Stimulated activated CD8-positive, alpha-beta memory T cell treated with anti-CD3 and anti-CD28 coated beads, Interleukin-7, amount 100 ng/mL, for 24 hours (primary cell): ENCODE measurements at regions not wholly inside any gene's neighbourhood (a gene's known extent, or its start where the extent isn't known, plus 50 kb on each side); places are given as distances from the start of the nearest gene placed in this dataset.
"Not testable (repeated sequence)": the region's sequence is repeated elsewhere in the genome, so short reads cannot be mapped to it uniquely, and the experiment has no call there.

Source experiments
- DNase-seq: peaks from one replicate; pipeline ENCODE4 v3.0.0-alpha.2; 2020; ENCODE audit warnings: low read depth

- no peak for DNase-seq
Measured at GRCh38 chr10:4635883-4636282, 190.1 kb upstream of the AKR1E2 start.

DNA sequence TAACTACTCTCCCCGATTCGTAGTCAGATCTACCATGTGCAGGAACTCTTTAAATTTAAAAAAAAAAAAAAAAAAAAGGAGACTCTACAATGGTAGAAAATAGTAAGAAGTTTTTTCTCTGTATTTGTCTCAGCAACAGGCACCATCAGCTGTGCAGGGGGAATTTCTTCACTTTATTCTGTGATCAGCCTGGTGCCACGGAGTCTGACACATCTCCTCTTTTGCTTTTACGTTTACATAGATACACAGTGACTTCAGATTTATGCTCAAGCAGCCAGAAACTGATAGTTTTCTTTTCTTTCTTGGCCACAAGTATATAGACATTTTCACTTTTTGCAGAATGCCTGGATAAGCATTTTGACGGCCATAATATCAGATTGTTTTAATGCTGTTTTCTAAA, 190.6 kb upstream of the AKR1E2 start:
- DNase-seq = no peak

- no peak for DNase-seq
Measured at GRCh38 chr10:4633776-4634175, 192.2 kb upstream of the AKR1E2 start.

GRCh38 chr10:4633186-4633585, 192.8 kb upstream of the AKR1E2 start:
- no peak for DNase-seq

- no peak for DNase-seq
Measured at GRCh38 chr10:4632757-4633156, 193.2 kb upstream of the AKR1E2 start.

DNA sequence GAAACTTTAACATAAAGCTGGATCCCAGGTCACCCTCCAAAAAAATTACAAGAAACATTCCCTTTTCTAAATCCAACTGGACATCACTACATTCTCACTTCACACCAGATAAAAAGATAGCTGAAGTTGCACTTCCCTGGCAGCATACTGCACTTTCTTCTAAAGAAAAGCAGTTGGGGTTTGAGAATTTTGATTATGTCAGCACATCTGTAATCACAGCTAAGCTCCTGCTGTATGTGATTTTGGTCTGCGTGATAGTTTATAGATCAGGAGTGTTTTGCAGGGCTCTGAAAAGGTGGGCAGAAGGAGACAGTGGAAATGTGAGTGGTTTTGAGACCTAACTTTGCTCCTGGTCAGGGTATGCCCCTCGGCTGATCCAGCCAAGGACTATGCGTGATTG, 199.1 kb upstream of the AKR1E2 start:
- DNase-seq = no peak

- DNase-seq = no peak
Measured at GRCh38 chr10:4623757-4624420, 202.1 kb upstream of the AKR1E2 start.

GRCh38 chr10:4623200-4623599, 202.8 kb upstream of the AKR1E2 start:
- no peak for DNase-seq

DNA sequence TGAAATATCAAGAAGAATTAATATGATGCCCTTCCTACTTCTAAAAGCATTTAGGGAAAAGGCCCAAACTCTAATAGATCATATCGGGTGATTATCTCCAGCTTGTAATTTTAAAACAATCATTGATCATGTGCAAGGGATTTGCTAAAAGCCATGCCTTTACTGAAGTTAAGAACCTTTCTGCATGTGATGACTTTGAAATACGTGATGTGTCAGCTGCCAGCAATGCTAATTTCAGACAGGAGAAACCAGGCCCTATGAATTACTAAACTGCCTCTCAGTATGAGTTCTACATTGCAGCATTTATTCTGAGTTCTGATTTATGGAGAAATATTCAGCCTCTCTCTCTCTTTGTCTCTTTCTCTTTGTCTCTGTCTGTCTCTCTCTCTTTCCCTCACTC, 203.6 kb upstream of the AKR1E2 start:
- DNase-seq = no peak

DNA sequence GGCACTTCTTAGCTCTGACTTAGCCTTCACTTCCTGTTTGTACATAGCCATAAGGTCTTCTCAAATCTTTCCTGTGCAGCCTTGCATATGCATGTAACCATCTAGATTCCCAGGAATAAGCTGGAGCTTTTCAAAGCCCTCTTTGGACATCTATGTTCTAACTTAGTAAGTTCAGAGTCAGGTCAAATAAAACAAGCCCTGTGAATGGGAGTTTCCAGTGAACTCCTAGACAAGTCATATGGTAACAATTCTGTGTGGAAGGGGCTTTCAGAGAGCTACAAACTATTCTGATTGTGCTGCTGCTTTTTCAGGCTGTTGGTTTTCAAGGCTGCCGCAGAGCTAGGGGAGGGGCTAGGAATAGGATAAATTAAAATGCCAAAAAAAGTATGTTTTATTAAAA, 208.4 kb upstream of the AKR1E2 start:
- DNase-seq = no peak

GRCh38 chr10:4615042-4615441, 211.0 kb upstream of the AKR1E2 start:
- DNase-seq = no peak

- no peak for DNase-seq
Measured at GRCh38 chr10:4609251-4609650, 216.8 kb upstream of the AKR1E2 start.

DNA sequence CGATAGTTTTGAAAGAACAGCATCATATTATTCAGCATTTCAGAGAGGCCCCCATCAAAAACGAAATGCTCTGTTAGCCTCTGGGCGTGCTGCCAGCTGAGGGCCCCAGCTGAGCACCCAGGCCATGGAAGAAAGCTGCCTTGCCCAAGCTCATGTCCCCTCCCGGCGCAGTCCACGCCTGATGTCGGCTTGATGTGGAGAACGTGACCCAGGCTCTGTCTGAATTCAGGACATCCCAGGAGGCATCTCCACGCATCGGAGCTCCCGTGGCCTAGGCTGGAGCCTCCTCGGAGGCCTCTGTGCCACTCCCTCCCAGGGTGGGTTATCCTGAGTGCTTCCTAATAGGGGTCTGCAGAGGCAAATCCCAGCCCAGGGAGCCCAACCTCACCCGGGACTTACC, 218.3 kb upstream of the AKR1E2 start:
- no peak for DNase-seq

DNA sequence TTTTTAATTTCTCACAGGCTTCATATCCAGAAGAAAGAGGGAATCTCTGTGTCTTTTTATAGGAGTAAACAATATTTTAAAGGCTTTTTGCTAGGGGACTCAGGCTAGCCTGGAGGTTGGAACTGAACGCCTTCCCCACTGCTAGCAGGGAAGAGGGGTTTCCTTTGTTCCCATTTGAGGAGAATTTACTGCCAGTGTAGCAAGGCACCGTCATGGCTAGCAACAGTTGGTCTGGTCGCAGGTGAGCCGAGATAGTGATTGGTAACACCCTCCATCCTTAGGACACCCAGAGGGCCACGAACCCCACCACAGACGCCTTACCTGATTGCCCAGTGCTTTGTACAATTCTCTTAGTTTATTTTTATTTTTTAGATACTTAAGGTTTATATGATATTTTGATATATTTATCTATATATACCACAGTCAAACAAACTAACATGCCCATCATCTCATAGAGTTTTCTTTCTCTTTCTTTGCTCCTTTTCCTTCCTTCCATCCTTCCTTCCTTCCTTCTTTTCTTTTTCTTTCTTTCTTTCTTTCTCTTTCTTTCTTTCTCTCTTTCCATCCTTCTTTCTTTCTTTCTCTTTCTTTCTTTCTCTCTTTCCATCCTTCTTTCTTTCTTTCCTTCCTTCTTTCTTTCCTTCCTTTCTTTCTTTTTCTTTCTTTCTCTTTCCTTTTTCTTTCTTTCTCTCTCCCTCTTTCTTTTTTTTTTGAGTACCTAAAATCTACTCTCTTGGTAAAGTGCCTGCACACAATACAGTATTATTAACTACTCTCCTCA, 219.0 kb upstream of the AKR1E2 start:
- no peak for DNase-seq

DNA sequence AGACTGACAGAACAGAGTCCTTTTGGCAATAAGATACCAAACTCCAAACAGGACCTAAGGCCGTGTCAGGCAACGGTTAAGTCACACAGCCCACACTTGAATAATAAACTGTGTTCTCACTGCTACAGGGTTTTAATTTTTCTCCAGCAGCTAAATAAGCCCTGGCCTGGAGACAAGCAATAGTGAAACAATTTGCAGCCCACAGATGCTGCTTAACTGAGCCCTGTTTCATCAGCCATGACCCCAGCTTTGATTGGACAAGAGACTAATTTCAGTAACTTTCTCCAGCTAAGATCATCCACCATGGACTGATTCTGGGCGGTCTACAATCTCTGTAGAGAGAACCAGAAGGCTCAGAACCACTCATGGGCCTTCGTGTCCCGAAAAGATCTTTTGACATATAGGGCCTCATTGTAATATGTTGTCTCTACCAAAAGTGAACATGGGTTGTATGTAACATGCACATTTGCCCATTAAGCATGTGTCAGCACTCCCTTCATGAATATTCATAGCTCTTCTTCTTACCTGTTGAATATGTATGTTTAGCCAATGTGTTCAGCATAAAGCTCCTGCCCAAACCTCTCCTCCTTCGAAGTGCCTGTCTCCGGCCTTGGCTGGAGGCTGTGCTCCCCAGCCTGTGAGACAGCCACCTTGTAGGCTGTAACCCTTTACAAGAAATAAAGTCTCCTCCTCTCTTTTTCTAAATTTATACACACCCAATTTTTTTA, 223.1 kb upstream of the AKR1E2 start:
- no peak for DNase-seq

- no peak for DNase-seq
Measured at GRCh38 chr10:4599471-4599870, 226.5 kb upstream of the AKR1E2 start.

DNA sequence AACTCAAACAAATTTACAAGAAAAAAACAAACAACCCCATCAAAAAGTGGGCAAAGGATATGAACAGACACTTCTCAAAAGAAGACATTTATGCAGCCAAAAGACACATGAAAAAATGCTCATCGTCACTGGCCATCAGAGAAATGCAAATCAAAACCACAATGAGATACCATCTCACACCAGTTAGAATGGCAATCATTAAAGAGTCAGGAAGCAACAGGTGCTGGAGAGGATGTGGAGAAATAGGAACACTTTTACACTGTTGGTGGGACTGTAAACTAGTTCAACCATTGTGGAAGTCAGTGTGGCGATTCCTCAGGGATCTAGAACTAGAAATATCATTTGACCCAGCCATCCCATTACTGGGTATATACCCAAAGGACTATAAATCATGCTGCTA, 228.1 kb upstream of the AKR1E2 start:
- not testable (repeated sequence) for DNase-seq

- DNase-seq = no peak
Measured at GRCh38 chr10:4596951-4597350, 229.1 kb upstream of the AKR1E2 start.

GRCh38 chr10:4595719-4596319, 230.2 kb upstream of the AKR1E2 start:
- DNase-seq = no peak

- no peak for DNase-seq
Measured at GRCh38 chr10:4590807-4591206, 235.2 kb upstream of the AKR1E2 start.

- no peak for DNase-seq
Measured at GRCh38 chr10:4588824-4589223, 237.2 kb upstream of the AKR1E2 start.

- DNase-seq = no peak
Measured at GRCh38 chr10:4587466-4587865, 238.5 kb upstream of the AKR1E2 start.

- no peak for DNase-seq
Measured at GRCh38 chr10:4586776-4587175, 239.2 kb upstream of the AKR1E2 start.
